K562 (cell line): ENCODE measurements at regions not wholly inside any gene's neighbourhood (a gene's known extent, or its start where the extent isn't known, plus 50 kb on each side); places are given as distances from the start of the nearest gene placed in this dataset.

Experiments used
- ATAC-seq: fragments of 200-7000 bp; cut with Tn5 transposase; 3 replicates; pipeline ENCODE4 v1.9.1; 2020; ENCODE audit warnings: moderate library complexity
- BruUV-seq: library from RNA; stranded (reverse); fragments of 400-500 nt; replicated peaks from 2 replicates; lab custom pipeline; 2021; lab: Mats Ljungman, UMichigan
- CTCF ChIA-PET: fragments of 300-600 bp; formaldehyde crosslinking; extraction: SDS; loops from one replicate; lab custom pipeline; 2021; ENCODE audit warnings: low intra/inter-chr PET ratio; lab: Yijun Ruan, JAX
- POLR2A ChIA-PET: fragments of 300-600, 350-650 bp; sonication (Branson Sonifier 250); formaldehyde crosslinking; extraction: SDS; loops from one replicate; lab custom pipeline; 2021; ENCODE audit warnings: antibody characterized with exemption, inconsistent platforms; lab: Yijun Ruan, JAX
- DNase-seq, 4 experiments: peaks; one replicate each; pipeline versions ENCODE4 v3.0.0 to v3.0.0-alpha.2; 2011 to 2018; ENCODE audit warnings: low spot score in 3 of 4, mixed read lengths in 3 of 4; ENCODE audit errors: extremely low read depth in 1 of 4
- FAIRE-seq: peaks from 2 replicates; lab custom pipeline; 2011; peaks lifted over from hg19 to GRCh38; lab: Jason Lieb, UNC
- H2AFZ ChIP-seq: 2 replicates; pipeline ENCODE4 v1.6.0; 2011; ENCODE audit warnings: low read depth, low read length, control low read depth, inconsistent platforms
- H3K27ac ChIP-seq: fragments of 200-600 bp; 3 replicates; pipeline ENCODE4 v1.8.0; 2011; ENCODE audit warnings: low read depth, mild to moderate bottlenecking, control low read depth, inconsistent platforms, low read length, moderate library complexity, mixed read lengths; ENCODE audit errors: extremely low read depth
- H3K27me3 ChIP-seq, 2 experiments: fragments of 300-600 bp in 1 of 2; 2 replicates in 1 of 2; 3 replicates in 1 of 2; pipeline versions ENCODE4 v1.6.0 to v1.8.0; 2011; ENCODE audit warnings: inconsistent platforms in 2 of 2, low read length in 2 of 2, mild to moderate bottlenecking in 1 of 2, mixed read lengths in 1 of 2, moderate library complexity in 1 of 2; ENCODE audit not compliant: control insufficient read depth in 2 of 2, insufficient read depth in 2 of 2
- H3K36me3 ChIP-seq: fragments of 300-600 bp; 3 replicates; pipeline ENCODE4 v1.8.0; 2011; ENCODE audit warnings: mild to moderate bottlenecking, low read length, inconsistent platforms; ENCODE audit not compliant: control insufficient read depth, insufficient read depth
- H3K4me1 ChIP-seq, 2 experiments: fragments of 200-600 bp in 1 of 2; replicated peaks in 1 of 2; 2 replicates in 1 of 2; 3 replicates in 1 of 2; pipeline versions ENCODE4 v1.5.1 to v1.8.0; 2011; ENCODE audit warnings: inconsistent platforms in 2 of 2, low read length in 2 of 2, mild to moderate bottlenecking in 1 of 2, mixed read lengths in 1 of 2, moderate library complexity in 1 of 2; ENCODE audit not compliant: control insufficient read depth in 2 of 2, insufficient read depth in 2 of 2
- H3K4me2 ChIP-seq: 2 replicates; pipeline ENCODE4 v1.6.1; 2011; ENCODE audit warnings: low read length, control low read depth, inconsistent platforms, mixed read lengths; ENCODE audit not compliant: insufficient read depth
- H3K4me3 ChIP-seq: fragments of 200-600 bp; sonication (generic), shearing (Covaris generic); 2 replicates; pipeline ENCODE4 v1.5.1; 2016; ENCODE audit warnings: control low read depth, inconsistent platforms
- H3K79me2 ChIP-seq: fragments of 200-600 bp; 3 replicates; pipeline ENCODE4 v1.8.0; 2011; ENCODE audit warnings: low read length, inconsistent platforms; ENCODE audit not compliant: control insufficient read depth, insufficient read depth
- H3K9ac ChIP-seq, 2 experiments: 2 replicates each; pipeline versions ENCODE4 v1.6.0 to v1.6.1; 2011; ENCODE audit warnings: low read depth in 2 of 2, low read length in 2 of 2, control low read depth in 1 of 2, inconsistent platforms in 1 of 2, mild to moderate bottlenecking in 1 of 2, mixed read lengths in 1 of 2; ENCODE audit not compliant: insufficient read depth in 1 of 2
- H3K9me1 ChIP-seq: one replicate; pipeline ENCODE4 v1.6.0; 2011; ENCODE audit warnings: inconsistent platforms, mild to moderate bottlenecking, low read length, moderate library complexity; ENCODE audit not compliant: control insufficient read depth, insufficient read depth
- H3K9me3 ChIP-seq: replicated peaks from 2 replicates; pipeline ENCODE4 v1.5.1; 2011; ENCODE audit warnings: low read depth, low read length, inconsistent platforms; ENCODE audit not compliant: control insufficient read depth, insufficient read depth
- H4K20me1 ChIP-seq: replicated peaks from 2 replicates; pipeline ENCODE4 v1.6.1; 2011; ENCODE audit warnings: low read length, inconsistent platforms, mixed read lengths; ENCODE audit not compliant: control insufficient read depth, insufficient read depth
- BRCA1 ChIP-seq, 2 experiments: fragments of 450-650 bp in 1 of 2; sonication (generic) in 1 of 2; formaldehyde crosslinking in 1 of 2; IDR thresholded peaks; 2 replicates each; pipeline versions ENCODE4 v1.5.0 to v1.6.1; 2017 to 2020; ENCODE audit warnings: mild to moderate bottlenecking in 1 of 2, missing genetic modification reagents in 1 of 2
- FUS ChIP-seq: fragments of 200-400 bp; formaldehyde crosslinking; optimal IDR thresholded peaks from 2 replicates; pipeline ENCODE3; 2017; ENCODE audit warnings: low read depth, low read length
- HNRNPK ChIP-seq: fragments of 200-400 bp; formaldehyde crosslinking; IDR thresholded peaks from one replicate; pipeline ENCODE4 v1.6.1; 2018; ENCODE audit warnings: mild to moderate bottlenecking, low read depth, low read length; ENCODE audit not compliant: poor library complexity, severe bottlenecking
- MAFG ChIP-seq: fragments of 450-650 bp; conservative IDR thresholded peaks from 2 replicates; pipeline ENCODE4 v1.6.1; 2016; ENCODE audit warnings: missing genetic modification characterization, missing compliant biosample characterization
- MEIS2 ChIP-seq: fragments of 450-650 bp; IDR thresholded peaks from 2 replicates; pipeline ENCODE4 v1.6.1; 2014; ENCODE audit warnings: mild to moderate bottlenecking; ENCODE audit not compliant: partially characterized antibody
- MTA1 ChIP-seq: fragments of 450-650 bp; IDR thresholded peaks from 2 replicates; pipeline ENCODE4 v1.6.1; 2017; ENCODE audit warnings: borderline replicate concordance
- MXI1 ChIP-seq: IDR thresholded peaks from 2 replicates; pipeline ENCODE4 v1.6.1; 2011; ENCODE audit warnings: low read depth, mild to moderate bottlenecking, improper control_type of control experiment, low read length
- NFXL1 ChIP-seq: fragments of 450-650 bp; formaldehyde crosslinking; IDR thresholded peaks from 2 replicates; pipeline ENCODE4 v1.4.0; 2021; ENCODE audit warnings: mild to moderate bottlenecking
- SMAD2 ChIP-seq: fragments of 150-350 bp; IDR thresholded peaks from 2 replicates; pipeline ENCODE4 v1.6.1; 2014; ENCODE audit warnings: low read depth, mild to moderate bottlenecking, low read length
- SP2 ChIP-seq: IDR thresholded peaks from 2 replicates; pipeline ENCODE4 v1.6.1; 2011; ENCODE audit warnings: mild to moderate bottlenecking, low read depth, low read length, moderate library complexity; ENCODE audit not compliant: poor library complexity, severe bottlenecking; ENCODE audit errors: extremely low read depth
- ZFX ChIP-seq: sonication (generic); formaldehyde crosslinking; IDR thresholded peaks from 2 replicates; pipeline ENCODE4 v1.8.0; 2022; ENCODE audit warnings: mild to moderate bottlenecking, missing genetic modification reagents, moderate library complexity
- ZNF644 ChIP-seq: fragments of 200-800 bp; sonication (Bioruptor generic); IDR thresholded peaks from 2 replicates; pipeline ENCODE4 v1.6.1; 2016; ENCODE audit warnings: low read depth, missing genetic modification characterization, missing compliant biosample characterization
- ZNF77 ChIP-seq: fragments of 250-450 bp; sonication (Bioruptor Pico); IDR thresholded peaks from 2 replicates; pipeline ENCODE4 v1.5.0; 2020
- ZZZ3 ChIP-seq: fragments of 450-650 bp; IDR thresholded peaks from 2 replicates; pipeline ENCODE4 v1.6.1; 2016; ENCODE audit warnings: antibody characterized with exemption, mild to moderate bottlenecking, moderate library complexity
- WGBS: fragments of 100-300 bp; shearing (Covaris generic); methylation state at CpG from one replicate; pipeline ENCODE4 v1.1.6; 2016; ENCODE audit warnings: low coverage, mixed read lengths; ENCODE audit not compliant: insufficient coverage; ENCODE audit errors: missing lambda C conversion rate; 5-methylcytosine and 5-hydroxymethylcytosine counted together
- in situ Hi-C: fragments of 300-500 bp; cut with MboI; formaldehyde crosslinking; loops from 4 replicates; pipeline ENCODE4 v1.15.0; 2018; ENCODE audit warnings: inconsistent platforms, mixed read lengths
- intact Hi-C: fragments of 100-400 bp; cut with micrococcal nuclease; formaldehyde crosslinking; loops from 2 replicates; pipeline ENCODE4 v1.14.2; 2022

DNA sequence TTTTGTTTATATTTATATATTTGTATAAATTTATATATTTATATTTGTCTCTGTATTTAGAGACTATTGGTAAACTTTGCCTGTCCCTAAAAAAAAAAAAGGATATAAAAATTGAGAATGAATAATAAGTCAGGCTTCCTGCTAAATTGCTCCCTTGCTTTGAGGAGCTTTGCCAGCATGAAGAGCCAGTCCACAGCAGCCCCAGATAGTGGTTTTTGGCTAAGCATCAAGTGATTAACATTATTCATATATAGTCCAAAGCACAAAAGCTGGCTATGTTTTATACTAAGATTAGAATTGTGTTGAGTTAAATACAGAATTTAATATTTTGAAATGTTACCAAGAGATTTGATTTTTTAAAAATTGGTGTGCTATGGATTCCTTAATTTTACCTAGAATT lies 264.9 kb upstream of the FERD3L start:
- FAIRE-seq: no peak
- H3K9me3 ChIP-seq: no peaks in the 10 kb centered on the region; the same call in 1 of the 2 replicates

DNA sequence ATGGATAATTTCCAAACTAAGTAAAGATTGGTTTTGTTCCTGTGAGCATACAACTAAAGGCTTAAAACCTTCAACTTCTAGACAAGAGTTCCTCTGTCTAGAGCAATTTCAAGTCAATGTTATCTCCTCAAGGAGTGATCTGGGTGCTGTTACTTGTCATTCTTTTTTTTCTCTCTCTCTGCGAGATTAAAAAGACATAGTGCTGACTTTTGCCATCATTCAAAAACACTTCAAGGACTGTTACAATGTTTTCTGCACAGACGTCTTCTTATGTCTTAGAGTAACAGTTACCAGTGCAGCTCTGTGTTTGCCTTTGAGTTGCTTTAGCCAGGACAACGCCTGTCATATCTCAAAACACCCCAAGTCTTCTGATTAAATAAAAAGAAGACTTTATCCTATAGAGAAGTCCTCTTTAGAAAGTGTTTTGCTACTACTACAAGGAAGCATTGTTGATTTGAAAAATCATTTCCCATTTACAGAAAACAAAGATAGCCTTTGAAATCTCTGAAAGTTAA lies 263.5 kb upstream of the FERD3L start:
- intact Hi-C loops: no loop called here
- Histone ChIP-seq H3K27ac (no peak overlapping the region), H3K9ac (no peak overlapping the region), H3K4me1 (no peaks in the 10 kb centered on the region), H3K4me2 (no peak overlapping the region), H3K79me2 (no peaks in the 10 kb centered on the region), H3K27me3 (no peaks in the 10 kb centered on the region), H3K9me1 (no peaks in the 10 kb centered on the region), H3K4me3 (no peak overlapping the region), H3K36me3 (no peaks in the 10 kb centered on the region), H3K9me3 (no peaks in the 10 kb centered on the region; the same call in 1 of the 2 replicates), H2AFZ (no peak overlapping the region), H4K20me1 (no peaks in the 10 kb centered on the region)
- TF ChIP-seq FUS (no peak), NFXL1 (CRISPR knock-in tag) (no peak), ZNF644 (tag) (no peak), ZNF77 (no peak), SP2 (no peak), MAFG (tag) (no peak), ZFX (CRISPR knock-in tag) (no peak), HNRNPK (no peak), MXI1 (no peak)
- POLR2A ChIA-PET: no interaction called here
- FAIRE-seq (no peak), ATAC-seq (no peak), DNase-seq (no peak)
- CTCF ChIA-PET: no interaction called here
- BruUV-seq: no TSS peak
- WGBS: 0% methylated on average over 3 of the region's 3 CpGs
- in situ Hi-C loops: no loop called here

More for the DNA sequence above, 264.9 kb upstream of the FERD3L start:
- Histone ChIP-seq H3K79me2 (no peaks in the 10 kb centered on the region), H3K9ac (no peak overlapping the region), H3K27me3 (no peaks in the 10 kb centered on the region), H3K4me2 (no peak overlapping the region), H4K20me1 (no peaks in the 10 kb centered on the region), H3K27ac (no peak overlapping the region), H2AFZ (no peak overlapping the region), H3K36me3 (no peaks in the 10 kb centered on the region), H3K9me1 (no peaks in the 10 kb centered on the region), H3K4me3 (no peak overlapping the region), H3K4me1 (no peaks in the 10 kb centered on the region)
- ChIA-PET CTCF (no interaction called here), POLR2A (no interaction called here)
- in situ Hi-C loops (no loop called here), intact Hi-C loops (no loop called here)
- DNase-seq: no peak
- no peak for ATAC-seq
- TF ChIP-seq BRCA1 (IDR thresholded peaks at IDR 0.05) (no peak), BRCA1 (CRISPR knock-in tag; IDR thresholded peaks at IDR 0.05) (no peak), SMAD2 (no peak), MTA1 (no peak), ZZZ3 (no peak), MEIS2 (no peak)
- BruUV-seq: no TSS peak
